Keratinocyte (primary cell): ENCODE measurements at regions not wholly inside any gene's neighbourhood (a gene's known extent, or its start where the extent isn't known, plus 50 kb on each side); places are given as distances from the start of the nearest gene placed in this dataset.

Experiments used
- DNase-seq: peaks from one replicate; pipeline ENCODE4 v3.0.0-alpha.2; 2011; ENCODE audit warnings: low read depth, missing footprints, low spot score
- FAIRE-seq: peaks from 2 replicates; lab custom pipeline; 2011; peaks lifted over from hg19 to GRCh38; lab: Jason Lieb, UNC
- H2AFZ ChIP-seq: 2 replicates; pipeline ENCODE4 v1.6.0; 2012; ENCODE audit warnings: low read length, control low read depth, inconsistent platforms; ENCODE audit not compliant: control insufficient read depth
- H3K27ac ChIP-seq: 2 replicates; pipeline ENCODE4 v1.5.1; 2011; ENCODE audit warnings: low read length; ENCODE audit not compliant: control insufficient read depth, insufficient read depth
- H3K27me3 ChIP-seq: 3 replicates; pipeline ENCODE4 v1.6.0; 2011; ENCODE audit warnings: low read length; ENCODE audit not compliant: control insufficient read depth, insufficient read depth; ENCODE audit errors: extremely low read depth
- H3K36me3 ChIP-seq, 2 experiments: 2 replicates in 1 of 2; 3 replicates in 1 of 2; pipeline ENCODE4 v1.5.1; 2011; ENCODE audit warnings: low read length in 2 of 2, mild to moderate bottlenecking in 1 of 2; ENCODE audit not compliant: control insufficient read depth in 2 of 2, insufficient read depth in 2 of 2; ENCODE audit errors: extremely low read depth in 1 of 2
- H3K4me1 ChIP-seq: 3 replicates; pipeline ENCODE4 v1.5.1; 2011; ENCODE audit warnings: low read length; ENCODE audit not compliant: control insufficient read depth, insufficient read depth; ENCODE audit errors: extremely low read depth
- H3K4me2 ChIP-seq: 3 replicates; pipeline ENCODE4 v1.6.0; 2011; ENCODE audit warnings: low read depth, low read length; ENCODE audit not compliant: control insufficient read depth, insufficient read depth; ENCODE audit errors: extremely low read depth
- H3K4me3 ChIP-seq, 3 experiments: fragments of 200-600 bp in 1 of 3; sonication (generic) in 1 of 3; 2 replicates in 2 of 3; 3 replicates in 1 of 3; pipeline ENCODE4 v1.5.1; 2011 to 2016; ENCODE audit warnings: low read length in 3 of 3, mild to moderate bottlenecking in 3 of 3, control low read depth in 2 of 3, inconsistent platforms in 1 of 3, low read depth in 1 of 3, mixed read lengths in 1 of 3, mixed run types in 1 of 3, moderate library complexity in 1 of 3; ENCODE audit not compliant: control insufficient read depth in 2 of 3, insufficient read depth in 2 of 3; ENCODE audit errors: extremely low read depth in 1 of 3
- H3K79me2 ChIP-seq: 2 replicates; pipeline ENCODE4 v1.6.0; 2012; ENCODE audit warnings: low read length; ENCODE audit not compliant: control insufficient read depth, insufficient read depth
- H3K9ac ChIP-seq: 3 replicates; pipeline ENCODE4 v1.6.0; 2011; ENCODE audit warnings: low read length; ENCODE audit not compliant: control insufficient read depth, insufficient read depth; ENCODE audit errors: extremely low read depth
- H3K9me1 ChIP-seq: 3 replicates; pipeline ENCODE4 v1.6.0; 2011; ENCODE audit warnings: low read length; ENCODE audit not compliant: control insufficient read depth, insufficient read depth; ENCODE audit errors: extremely low read depth
- H3K9me3 ChIP-seq: 2 replicates; pipeline ENCODE4 v1.5.1; 2012; ENCODE audit warnings: low read depth, low read length; ENCODE audit not compliant: control insufficient read depth
- H4K20me1 ChIP-seq: 3 replicates; pipeline ENCODE4 v1.6.0; 2011; ENCODE audit warnings: low read length; ENCODE audit not compliant: control insufficient read depth, insufficient read depth; ENCODE audit errors: extremely low read depth
- EZH2 ChIP-seq: IDR thresholded peaks from one replicate; pipeline ENCODE4 v1.6.1; 2012; ENCODE audit warnings: inconsistent platforms, mild to moderate bottlenecking, low read length, moderate library complexity
- dilution Hi-C: fragments of 300-500 bp; cut with MboI; formaldehyde crosslinking; loops from one replicate; pipeline ENCODE4 v1.7.0; 2020; ENCODE audit warnings: low sequenced_read_pairs; ENCODE audit not compliant: extremely low pct_ligation_motif_present
- TF ChIP-seq, protein P1 (sequence below), 3 experiments: IDR thresholded peaks in 1 of 3; conservative IDR thresholded peaks in 1 of 3; optimal IDR thresholded peaks in 1 of 3; 2 replicates in 2 of 3; 3 replicates in 1 of 3; pipeline versions ENCODE3 to v1.5.1; 2011; ENCODE audit warnings: low read length in 3 of 3, mild to moderate bottlenecking in 3 of 3, moderate library complexity in 2 of 3, control low read depth in 1 of 3, inconsistent platforms in 1 of 3; ENCODE audit not compliant: insufficient read depth in 2 of 3; ENCODE audit errors: extremely low read depth in 1 of 3

DNA sequence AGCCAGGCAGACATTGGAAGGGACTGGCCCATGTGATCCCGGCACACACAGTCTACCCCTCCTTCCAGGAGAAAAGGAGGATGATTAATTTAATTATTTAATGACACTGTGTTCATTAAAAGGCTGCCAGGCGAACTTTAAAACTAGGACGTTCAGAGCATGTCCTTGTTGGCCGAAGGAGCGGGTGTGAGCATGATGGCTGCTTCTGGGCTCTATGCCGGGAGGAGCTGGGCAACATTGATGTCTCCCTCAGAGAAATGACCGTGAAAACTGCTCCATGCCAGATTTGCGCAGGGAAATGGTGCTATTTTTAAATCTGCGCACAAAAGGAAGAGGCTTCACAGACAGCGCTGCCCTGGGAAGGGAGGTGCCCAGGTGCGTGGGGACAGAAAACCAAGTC is 284.9 kb upstream of the IRX4 start:
- H3K9me3 ChIP-seq: no peaks in the 10 kb centered on the region
- H3K27me3 ChIP-seq: peaks cover 13% of the 10 kb centered on the region
- H3K79me2 ChIP-seq: no peaks in the 10 kb centered on the region
- FAIRE-seq (no peak), DNase-seq (no peak)
- H3K9ac ChIP-seq: no peak overlapping the region
- H3K4me2 ChIP-seq: no peak overlapping the region
- H3K4me3 ChIP-seq: no peak overlapping the region
- H2AFZ ChIP-seq: no peak overlapping the region
- H3K4me1 ChIP-seq: no peaks in the 10 kb centered on the region
- TF ChIP-seq EZH2: no peak
- TF ChIP-seq, protein P1, sequence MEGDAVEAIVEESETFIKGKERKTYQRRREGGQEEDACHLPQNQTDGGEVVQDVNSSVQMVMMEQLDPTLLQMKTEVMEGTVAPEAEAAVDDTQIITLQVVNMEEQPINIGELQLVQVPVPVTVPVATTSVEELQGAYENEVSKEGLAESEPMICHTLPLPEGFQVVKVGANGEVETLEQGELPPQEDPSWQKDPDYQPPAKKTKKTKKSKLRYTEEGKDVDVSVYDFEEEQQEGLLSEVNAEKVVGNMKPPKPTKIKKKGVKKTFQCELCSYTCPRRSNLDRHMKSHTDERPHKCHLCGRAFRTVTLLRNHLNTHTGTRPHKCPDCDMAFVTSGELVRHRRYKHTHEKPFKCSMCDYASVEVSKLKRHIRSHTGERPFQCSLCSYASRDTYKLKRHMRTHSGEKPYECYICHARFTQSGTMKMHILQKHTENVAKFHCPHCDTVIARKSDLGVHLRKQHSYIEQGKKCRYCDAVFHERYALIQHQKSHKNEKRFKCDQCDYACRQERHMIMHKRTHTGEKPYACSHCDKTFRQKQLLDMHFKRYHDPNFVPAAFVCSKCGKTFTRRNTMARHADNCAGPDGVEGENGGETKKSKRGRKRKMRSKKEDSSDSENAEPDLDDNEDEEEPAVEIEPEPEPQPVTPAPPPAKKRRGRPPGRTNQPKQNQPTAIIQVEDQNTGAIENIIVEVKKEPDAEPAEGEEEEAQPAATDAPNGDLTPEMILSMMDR (optimal IDR thresholded peaks at IDR 0.05 in 1 of 3, IDR thresholded peaks at IDR 0.05 in 1 of 3, conservative IDR thresholded peaks at IDR 0.05 in 1 of 3; ENCODE audit: extremely low read depth in 1 of 3, insufficient read depth in 2 of 3, low read length in 3 of 3): no peak
- no peak overlapping the region for H3K27ac ChIP-seq
- H3K36me3 ChIP-seq: no peaks in the 10 kb centered on the region
- no peaks in the 10 kb centered on the region for H3K9me1 ChIP-seq
- dilution Hi-C loops: no loop called here
- no peaks in the 10 kb centered on the region for H4K20me1 ChIP-seq

DNA sequence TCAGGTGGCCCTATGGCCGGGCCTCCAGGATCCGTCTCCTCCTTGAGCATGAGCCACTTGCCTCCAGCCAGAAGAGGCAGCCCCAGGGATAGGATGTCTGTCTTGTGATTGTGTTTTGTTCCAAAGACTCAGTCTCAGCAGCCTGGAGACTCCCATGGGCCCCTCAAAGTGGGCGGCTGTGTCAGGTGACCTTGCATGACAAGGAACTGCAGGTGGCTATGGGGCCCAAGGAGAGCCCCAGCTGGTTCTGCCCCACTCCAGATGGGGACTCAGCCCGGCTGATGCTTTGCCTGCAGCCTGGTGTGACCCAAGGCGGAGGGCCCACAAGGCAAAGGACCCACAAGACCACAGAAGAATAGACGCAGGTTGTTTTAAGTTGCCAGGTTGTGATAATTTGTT is 284.3 kb upstream of the IRX4 start:
- Histone ChIP-seq H3K9me1 (no peaks in the 10 kb centered on the region), H3K9ac (no peak overlapping the region), H3K27ac (no peak overlapping the region), H3K36me3 (no peaks in the 10 kb centered on the region), H3K4me2 (no peak overlapping the region), H4K20me1 (no peaks in the 10 kb centered on the region), H3K79me2 (no peaks in the 10 kb centered on the region), H3K27me3 (peaks cover 13% of the 10 kb centered on the region), H2AFZ (no peak overlapping the region), H3K4me1 (no peaks in the 10 kb centered on the region), H3K4me3 (no peak overlapping the region), H3K9me3 (no peaks in the 10 kb centered on the region)
- FAIRE-seq (no peak), DNase-seq (no peak)
- dilution Hi-C loops: no loop called here
- no peak for TF ChIP-seq EZH2
- TF ChIP-seq, protein P1 (optimal IDR thresholded peaks at IDR 0.05 in 1 of 3, IDR thresholded peaks at IDR 0.05 in 1 of 3, conservative IDR thresholded peaks at IDR 0.05 in 1 of 3; ENCODE audit: extremely low read depth in 1 of 3, insufficient read depth in 2 of 3, low read length in 3 of 3): no peak
